Inflammatory macrophage treated with lipopolysaccharide for 4 hours (primary cell): ENCODE measurements at regions not wholly inside any gene's neighbourhood (a gene's known extent, or its start where the extent isn't known, plus 50 kb on each side); places are given as distances from the start of the nearest gene placed in this dataset.
A peak's percentile ranks its signal among the peaks of the same experiment; 100 is the strongest.
"Not testable (repeated sequence)": the region's sequence is repeated elsewhere in the genome, so short reads cannot be mapped to it uniquely, and the experiment has no call there.

Experiments used
- DNase-seq: peaks from one replicate; pipeline ENCODE4 v3.0.0-alpha.2; 2020

DNA sequence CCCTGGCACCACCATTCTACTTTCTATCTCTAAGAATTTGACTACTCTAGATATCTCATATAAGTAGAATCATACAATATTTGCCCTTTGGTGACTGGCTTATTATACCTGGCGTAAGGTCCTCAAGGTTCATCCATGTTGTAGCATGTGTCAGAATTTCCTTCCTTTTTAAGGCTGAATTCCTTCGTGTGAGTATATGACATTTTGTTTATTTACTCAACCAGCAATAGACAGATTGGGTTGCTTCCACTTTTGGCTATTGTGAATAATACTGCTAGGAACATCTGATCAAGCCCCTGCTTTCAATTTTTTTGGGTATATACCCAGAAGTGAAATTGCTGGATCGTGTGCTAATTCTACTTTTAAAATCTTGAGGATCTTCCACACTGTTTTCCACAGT is 232.8 kb upstream of the MCHR2 start:
- no peak for DNase-seq

DNA sequence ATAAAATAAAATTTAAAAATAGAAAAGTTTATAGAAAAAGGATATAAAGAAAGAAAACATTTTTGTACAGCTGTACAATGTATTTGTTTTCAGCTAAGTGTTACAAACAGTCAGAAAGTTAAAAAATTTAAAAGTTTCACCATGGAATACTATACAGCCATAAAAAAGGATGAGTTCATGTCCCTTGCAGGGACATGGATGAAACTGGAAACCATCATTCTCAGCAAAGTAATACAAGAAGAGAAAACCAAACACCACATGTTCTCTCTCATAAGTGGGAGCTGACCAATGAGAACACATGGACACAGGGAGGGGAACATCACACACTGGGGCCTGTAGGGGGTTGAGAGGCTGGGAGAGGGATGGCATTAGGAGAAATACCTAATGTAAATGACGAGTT is 229.9 kb upstream of the MCHR2 start:
- not testable (repeated sequence) for DNase-seq

DNA sequence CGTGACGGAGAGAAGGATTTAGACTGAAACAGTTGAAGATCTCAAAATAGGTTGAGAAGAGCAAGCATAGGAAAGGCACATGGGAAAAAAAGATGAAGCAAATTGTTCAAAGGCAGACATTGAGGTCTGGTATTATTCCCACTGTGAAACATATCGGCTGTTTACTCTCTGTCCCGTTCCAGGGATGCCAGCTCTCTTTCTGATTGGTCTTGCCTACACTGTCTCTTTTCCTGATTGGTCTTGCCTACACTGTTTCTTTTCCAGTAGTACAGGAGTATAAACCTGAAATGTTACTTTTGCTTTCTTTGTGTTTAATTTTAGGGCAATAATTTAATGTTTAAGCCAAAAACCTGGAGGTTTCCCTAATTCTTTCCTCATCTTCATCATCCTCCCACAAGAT is 226.5 kb upstream of the MCHR2 start:
- DNase-seq = no peak

DNA sequence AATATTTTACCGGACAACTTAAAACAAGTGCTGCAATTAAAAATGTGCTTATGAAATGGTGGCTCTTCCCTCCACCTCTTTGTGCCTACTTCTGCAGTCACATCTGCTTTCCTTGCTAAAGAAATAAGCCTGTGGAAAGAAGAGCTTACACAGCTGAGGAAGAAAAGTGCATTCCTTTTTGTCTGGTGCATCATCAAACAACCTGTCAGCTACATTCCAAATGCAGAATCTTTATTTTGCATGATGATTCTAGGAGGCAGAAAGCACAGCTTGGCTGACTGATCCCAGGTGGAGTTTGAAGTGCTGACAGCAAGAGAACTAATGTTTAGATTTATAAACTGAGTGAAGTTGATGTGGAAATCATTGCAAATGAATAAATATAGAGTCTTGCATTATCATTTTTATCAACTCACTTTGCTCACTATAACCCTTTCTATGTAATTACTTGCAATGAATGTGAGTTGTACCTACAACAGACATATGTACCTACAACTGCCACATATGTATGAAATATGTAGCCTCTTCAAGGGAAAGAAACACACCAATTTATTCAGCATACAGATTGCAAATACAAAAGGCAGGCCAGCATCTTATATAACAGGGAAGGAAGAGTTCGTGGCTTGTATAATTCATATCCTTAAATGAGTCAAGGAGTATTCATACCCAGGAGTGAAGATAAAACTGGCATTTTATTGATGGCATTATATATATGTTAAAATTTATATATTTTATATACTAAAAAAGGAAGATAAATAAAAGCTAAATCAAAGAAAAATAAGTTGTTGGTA is 223.4 kb upstream of the MCHR2 start:
- no peak for DNase-seq

DNA sequence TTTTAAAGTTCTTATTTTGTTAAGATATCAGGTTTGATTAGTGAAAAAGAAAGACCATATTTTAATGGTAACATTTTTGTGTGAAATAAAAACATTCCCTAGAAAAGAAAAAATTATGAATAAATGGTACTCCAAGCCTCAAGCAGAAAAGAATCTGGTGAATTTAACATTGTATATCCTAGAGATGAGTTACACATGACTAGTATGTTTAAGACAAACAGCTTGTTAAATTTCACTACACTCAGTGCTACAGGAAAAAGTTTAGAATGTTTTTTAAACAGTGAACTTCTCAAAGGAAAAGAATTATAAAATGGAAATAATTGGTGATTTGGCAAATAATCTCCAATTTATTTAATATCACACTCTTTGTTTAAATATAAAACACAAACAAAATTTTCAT is 222.7 kb upstream of the MCHR2 start:
- no peak for DNase-seq

DNA sequence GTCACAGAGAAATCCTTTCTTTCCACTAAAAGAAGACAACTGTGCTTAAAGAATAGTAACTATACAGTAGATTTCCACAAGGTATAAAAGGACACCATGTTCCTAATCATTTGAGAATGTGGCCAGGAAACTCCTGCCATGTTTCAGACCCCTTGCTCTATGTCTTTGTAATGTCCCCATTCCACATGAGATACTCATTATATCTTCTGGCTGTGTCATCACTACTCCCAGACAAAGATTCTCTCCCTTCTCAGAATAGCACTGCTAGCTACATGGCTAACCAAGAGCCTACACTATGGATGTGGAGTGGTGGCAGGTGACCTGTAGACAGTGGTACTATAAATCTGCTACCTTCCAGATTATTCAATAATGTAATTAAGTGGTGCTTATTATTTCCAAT is 218.1 kb upstream of the MCHR2 start:
- DNase-seq = no peak

DNA sequence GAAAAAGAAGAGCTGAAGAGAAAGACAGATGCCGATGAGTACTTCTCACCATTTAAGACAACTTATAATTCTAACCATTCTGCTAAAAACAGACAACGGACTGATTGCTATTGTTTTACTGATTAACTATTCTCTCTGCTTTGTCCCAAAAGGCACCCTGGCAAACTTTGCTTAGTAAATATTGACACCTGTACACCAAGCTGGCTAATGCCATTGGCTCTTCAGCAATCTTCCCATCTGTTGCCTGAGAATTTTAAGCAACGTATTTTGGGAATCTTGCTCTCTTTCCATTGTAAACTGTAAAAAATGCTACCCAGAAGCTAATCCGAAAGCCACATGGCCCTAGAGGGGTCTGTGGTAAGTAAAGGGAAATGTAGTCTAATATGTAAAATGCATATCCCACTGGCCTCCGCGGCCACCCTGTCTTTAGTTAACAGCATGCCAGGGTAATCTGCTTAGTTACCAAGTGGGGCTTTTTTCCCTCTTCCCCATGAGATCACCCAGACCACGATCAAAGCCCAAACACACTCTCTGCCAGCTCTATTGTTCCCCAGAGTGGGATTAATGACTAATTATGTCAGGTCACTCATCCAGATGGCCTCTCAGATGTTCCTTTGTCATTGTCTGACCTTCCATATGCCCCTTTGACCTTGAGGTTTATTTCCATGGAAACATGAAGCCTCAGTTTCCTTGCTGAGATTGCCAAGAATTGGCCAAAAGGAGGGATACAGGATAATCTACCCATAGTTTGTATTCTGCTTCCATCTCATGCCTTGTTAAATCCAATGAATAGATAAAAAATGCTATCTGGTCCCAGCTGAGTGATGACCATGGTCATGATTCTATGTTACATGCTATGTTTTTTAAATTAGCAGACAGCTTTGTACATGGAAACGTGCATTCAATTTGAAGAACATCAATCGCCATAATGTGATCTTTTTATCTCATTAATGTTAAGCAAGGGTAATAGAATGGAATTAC is 216.4 kb upstream of the MCHR2 start:
- DNase-seq = no peak

DNA sequence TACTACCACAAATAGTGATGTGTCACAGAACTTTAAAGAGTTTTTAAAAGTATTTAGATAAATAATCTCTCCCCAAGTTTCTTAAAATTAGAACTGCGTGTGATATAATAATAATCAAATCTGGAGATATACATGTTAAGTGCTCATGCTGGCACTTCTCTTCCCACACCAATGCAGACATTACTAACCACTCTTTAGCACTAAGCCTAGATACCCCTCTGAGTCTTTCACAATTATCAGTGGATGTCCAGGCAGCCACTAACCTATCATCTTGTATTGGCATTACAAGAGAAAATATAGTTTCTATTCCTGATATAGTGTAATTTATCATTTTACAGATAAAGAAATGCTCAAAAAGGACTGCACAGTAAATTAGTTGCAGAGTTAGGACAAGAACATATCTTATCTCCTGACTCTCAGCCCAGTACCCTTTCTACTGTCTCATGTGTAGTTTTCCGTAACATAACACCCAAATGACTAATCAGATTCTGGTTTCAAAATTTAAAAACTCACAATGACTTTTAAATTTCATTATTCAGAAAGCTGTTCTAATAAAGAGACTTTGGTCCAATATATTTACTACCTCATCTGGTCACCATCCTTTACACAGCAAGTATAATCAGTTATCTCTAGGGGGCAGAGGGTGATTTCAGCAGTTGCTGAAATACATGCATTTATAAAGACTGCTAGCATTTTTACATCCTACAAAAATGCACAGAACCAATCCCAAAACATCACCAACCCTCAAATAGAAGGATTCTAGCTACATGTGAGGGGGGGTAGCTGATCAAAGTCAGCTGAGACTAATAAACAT is 215.5 kb upstream of the MCHR2 start:
- DNase-seq = no peak

DNA sequence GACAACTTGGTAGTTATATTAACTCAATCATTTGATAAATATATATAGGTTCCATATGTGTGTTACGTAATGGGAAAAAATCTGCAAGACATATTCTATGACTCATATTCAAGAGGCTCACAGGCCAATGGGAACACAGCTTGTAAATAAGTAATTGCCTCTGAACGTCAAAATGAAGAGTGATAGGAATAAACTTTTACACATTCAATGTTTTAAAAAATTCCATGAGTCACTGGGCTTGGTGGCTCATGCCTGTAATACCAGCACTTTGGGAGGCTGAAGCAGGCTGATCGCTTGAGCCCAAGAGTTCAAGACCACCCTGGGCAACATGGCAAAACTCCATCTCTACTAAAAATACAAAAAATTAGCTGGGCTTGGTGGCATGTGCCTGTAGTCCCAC is 209.4 kb upstream of the MCHR2 start:
- no peak for DNase-seq

DNA sequence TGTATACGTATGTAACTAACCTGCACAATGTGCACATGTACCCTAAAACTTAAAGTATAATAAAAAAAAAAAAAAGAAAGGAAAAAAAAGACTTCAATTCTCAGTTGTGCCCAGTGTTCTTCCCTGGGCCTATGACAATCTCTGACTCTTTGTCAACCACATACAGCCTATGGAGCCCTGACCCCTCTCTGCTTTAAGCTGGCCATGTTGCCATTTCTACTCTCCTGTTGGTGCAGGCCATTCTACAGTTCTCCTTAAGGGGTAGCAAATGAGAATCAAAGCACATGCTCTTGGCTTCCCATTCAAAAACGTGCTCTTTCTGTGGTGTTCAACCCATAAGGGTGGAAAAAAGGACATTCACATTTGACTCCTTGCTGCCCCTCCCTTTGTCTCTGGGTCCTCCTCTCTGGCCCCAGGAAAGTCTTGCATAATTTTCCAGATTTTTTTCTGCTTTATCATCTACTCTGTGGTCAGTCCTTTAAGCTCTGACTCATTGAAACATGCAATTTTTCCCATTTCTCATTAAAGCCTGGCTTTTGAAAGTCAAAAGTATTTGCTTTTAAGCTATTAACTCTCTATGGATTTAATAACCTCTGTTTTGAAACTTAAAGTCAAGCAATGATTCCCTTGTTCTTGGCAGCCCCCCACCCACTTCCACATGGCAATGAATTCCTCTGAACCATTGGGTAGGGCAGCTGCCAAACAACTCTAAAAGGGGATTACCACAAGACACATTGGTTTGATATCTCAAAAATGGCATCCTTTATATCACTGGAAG is 208.6 kb upstream of the MCHR2 start:
- DNase-seq = peak; percentile 1

DNA sequence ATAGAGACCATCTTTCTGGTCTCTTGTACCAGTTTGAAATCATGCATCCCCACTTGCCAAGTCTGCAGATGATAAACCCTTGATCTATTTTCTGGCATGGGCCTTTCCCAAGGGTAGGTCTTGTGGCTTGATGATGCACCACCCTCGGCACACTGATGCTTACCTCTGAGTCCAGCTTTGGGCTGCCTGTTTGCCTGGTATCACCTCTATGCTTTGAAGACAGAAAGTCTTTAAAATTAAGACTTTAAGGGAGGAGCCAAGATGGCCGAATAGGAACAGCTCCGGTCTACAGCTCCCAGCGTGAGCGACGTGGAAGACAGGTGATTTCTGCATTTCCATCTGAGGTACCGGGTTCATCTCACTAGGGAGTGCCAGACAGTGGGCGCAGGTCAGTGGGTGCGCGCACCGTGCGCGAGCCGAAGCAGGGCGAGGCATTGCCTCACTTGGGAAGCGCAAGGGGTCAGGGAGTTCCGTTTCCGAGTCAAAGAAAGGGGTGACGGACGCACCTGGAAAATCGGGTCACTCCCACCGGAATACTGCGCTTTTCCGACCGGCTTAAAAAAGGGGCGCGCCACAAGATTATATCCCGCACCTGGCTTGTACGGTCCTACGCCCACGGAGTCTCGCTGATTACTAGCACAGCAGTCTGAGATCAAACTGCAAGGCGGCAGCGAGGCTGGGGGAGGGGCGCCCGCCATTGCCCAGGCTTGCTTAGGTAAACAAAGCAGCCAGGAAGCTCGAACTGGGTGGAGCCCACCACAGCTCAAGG is 202.4 kb upstream of the MCHR2 start:
- not testable (repeated sequence) for DNase-seq

DNA sequence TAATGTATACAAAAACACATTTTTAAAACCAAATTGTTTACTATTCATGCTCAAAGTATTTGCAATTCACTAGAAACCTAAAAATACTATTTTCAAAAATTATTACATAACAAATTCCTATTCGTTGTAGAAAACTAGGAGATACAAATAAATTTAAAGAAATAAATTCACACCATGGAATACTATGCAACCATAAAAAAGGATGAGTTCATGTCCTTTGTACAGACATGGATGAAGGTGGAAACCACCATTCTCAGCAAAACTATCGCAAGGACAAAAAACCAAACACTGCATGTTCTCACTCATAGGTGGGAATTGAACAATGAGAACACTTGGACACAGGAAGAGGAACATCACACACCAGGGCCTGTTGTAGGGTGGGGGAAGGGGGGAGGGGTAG is 201.2 kb upstream of the MCHR2 start:
- DNase-seq = not testable (repeated sequence)

DNA sequence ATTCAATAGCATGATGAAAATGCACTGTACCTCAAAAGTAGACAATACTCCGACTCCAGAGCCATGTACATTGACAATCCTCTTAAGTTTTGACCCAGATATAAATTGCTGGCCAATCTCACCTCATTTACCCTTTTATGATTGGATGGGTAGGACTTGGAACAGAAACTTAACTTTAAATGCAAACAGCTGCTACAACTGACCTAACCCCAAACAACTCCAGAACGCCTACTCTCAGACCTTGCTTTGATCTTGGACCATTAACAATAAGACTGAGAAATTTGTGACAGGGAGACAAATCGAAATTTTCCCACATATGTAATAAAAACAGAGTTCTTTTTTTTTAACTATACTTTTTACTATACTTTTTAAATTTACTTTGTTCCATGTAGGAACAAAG is 200.5 kb upstream of the MCHR2 start:
- DNase-seq = no peak

DNA sequence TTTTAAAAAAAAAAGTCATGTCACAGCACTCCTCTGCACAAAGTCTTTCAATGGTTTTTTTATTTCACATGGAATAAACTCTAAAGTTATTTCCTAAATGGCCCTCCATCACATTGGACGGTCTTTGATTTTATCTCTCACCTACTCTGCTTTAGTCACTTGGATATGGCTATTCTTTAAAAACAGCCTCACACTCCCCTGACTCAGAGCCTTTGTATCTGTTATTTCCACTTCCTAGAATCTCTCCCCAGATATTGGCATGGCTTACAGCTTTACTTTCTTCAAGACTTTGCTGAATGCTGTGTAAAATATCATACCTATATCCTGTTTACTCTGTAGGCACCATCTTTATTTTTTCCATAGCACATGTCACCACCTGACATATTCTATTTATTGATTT is 194.7 kb upstream of the MCHR2 start:
- no peak for DNase-seq

DNA sequence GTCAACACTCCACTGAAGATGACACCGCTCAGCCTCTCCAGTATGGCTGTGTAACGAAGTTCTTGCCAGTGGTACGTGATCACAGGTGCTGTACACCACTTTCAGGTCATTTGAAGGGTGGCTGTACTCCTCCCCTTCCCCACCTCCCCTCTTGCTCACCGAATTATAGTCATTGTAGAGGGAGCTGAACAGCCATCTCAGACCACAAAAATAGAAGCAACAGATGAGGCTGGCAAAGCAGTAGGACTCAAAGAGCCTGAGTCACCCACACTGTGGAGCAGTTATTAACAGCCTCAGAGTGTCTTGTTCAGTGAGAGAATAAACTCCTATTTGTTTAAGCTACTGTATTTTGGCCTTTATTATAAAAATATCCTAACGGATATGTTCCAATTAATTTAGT is 192.5 kb upstream of the MCHR2 start:
- DNase-seq = no peak

DNA sequence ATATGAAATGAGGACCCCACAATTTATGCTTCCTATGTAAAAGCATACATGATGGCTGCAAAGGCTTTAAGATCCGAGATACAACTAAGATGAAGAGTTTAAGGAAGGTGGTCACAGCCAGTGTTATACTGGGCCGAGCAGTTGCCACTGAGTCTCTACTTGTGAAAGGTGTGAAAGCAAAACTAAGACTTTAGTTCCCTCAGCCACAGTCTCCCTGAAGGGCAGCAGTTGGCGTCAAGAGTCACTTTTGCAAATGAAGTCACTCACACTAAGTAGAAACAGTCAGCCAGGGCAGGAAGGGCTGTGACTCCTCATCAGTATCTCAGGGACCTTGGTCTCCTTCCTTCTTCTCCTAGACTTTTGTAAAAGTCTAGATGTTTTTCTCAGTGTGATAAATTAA is 191.6 kb upstream of the MCHR2 start:
- no peak for DNase-seq

DNA sequence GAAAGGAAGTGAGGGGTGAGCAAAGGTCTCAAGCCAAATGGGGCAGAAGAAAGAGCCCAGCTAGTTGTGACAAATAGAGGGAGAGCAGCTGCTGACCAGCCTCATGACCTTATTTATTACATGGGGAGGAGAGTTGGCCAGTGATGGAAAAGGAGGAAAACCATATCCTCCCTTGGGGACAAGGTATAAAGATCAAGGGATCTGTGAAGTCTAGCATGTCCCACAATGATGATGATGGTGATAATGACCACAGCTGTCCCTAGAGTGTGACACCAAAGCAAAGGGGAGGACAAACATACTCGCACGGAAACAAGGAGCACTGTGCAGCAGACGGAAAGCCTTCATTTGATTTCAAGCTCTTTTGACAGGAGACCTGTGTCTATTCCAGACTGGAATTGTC is 190.4 kb upstream of the MCHR2 start:
- no peak for DNase-seq

DNA sequence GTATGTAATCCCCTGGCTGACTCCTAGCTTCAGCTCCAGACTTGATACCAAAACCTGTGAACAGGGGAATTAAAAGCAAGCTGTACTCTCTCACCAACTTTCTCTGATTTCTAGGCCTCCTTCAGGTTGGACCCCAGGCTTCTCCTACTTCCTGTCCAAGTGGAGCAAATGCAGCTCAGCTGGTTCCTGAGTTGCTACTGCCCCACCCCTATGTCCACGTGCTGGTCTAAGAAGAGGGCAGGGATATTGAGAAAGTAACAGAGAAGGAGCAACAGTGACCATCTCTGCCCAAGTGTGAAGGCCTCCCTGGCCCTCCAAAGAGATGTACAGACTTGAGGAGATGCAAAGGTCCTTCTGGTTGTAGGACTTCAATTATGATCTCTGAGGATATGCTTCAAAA is 188.3 kb upstream of the MCHR2 start:
- DNase-seq = no peak

DNA sequence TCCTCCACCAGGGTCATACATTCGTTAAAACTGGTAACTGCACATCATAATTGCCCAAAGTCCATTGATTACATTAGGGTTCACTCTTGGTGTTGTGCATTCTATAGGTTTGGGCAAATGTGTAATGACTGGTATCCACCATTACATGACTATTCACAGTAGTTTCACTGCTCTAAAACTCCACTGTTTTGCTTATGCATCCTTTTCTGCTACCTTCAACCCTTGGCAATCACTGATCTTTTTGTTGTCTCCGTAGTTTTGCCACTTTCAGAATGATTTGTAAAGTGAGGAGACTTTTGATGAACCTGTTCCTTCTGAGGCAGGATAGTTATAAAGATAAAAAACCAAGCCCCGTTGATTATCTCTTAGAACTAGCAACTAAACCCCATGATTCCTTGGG is 187.3 kb upstream of the MCHR2 start:
- no peak for DNase-seq

DNA sequence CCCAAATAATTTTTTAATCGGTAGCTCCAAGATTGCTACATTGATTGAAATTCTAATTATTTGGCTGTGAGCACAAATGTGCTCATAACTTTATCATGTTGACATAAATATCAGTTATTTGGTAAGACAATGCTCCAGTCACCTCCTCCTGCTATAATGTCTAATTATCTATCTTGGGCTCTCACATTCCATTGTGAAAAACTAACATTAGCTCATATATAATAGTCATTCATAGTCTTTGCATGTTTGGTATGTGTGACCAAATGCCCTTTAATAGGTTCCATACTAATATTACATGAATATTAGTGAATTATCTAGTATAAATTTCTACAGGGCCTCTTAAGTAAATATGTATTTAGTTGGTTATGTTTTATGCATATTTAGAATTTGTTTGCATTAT is 185.6 kb upstream of the MCHR2 start:
- DNase-seq = no peak

DNA sequence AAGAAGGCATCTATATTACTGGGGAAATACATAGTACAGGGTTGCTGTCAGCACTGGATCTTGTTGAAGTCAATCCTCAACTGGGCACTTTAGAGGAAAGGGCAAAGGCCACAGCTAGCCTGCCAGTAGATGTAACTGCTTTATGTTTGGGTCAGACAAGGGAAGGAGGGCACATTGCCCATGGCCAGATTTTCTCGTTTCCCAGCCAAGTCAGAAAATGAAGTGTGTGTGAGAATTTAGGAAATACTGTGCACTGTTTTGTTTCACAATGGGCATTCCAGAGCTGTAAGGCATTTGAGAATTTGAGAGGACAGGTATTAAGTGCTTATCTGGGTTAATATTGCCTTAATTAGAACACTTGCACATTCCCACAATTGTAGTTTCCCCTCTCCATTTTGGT is 183.9 kb upstream of the MCHR2 start:
- no peak for DNase-seq
